H1 (cell line): ENCODE measurements at regions not wholly inside any gene's neighbourhood (a gene's known extent, or its start where the extent isn't known, plus 50 kb on each side); places are given as distances from the start of the nearest gene placed in this dataset.

Source experiments
- CTCF ChIA-PET: fragments of 300-600 bp; sonication (Branson Sonifier 250); formaldehyde crosslinking; loops from one replicate; lab custom pipeline; 2021; ENCODE audit not compliant: partially characterized antibody; lab: Charles Lee
- POLR2A ChIA-PET: fragments of 300-600 bp; sonication (Branson Sonifier 250); formaldehyde crosslinking; loops from one replicate; lab custom pipeline; 2021; ENCODE audit warnings: inconsistent platforms; ENCODE audit not compliant: partially characterized antibody; lab: Charles Lee
- DNase-seq, 2 experiments: peaks; one replicate each; pipeline versions ENCODE4 v3.0.0 to v3.0.0-alpha.2; 2010 to 2022; ENCODE audit warnings: low spot score in 2 of 2, low read depth in 1 of 2, mixed read lengths in 1 of 2
- FAIRE-seq: peaks from 2 replicates; lab custom pipeline; 2011; peaks lifted over from hg19 to GRCh38; lab: Jason Lieb, UNC
- H2AFZ ChIP-seq: 2 replicates; pipeline ENCODE4 v1.8.1; 2012; ENCODE audit warnings: low read length, inconsistent platforms
- H2AK5ac ChIP-seq: 2 replicates; pipeline ENCODE4 v1.6.1; 2013; ENCODE audit warnings: low read depth, low read length
- H2BK120ac ChIP-seq: replicated peaks from 2 replicates; pipeline ENCODE3; 2013; ENCODE audit warnings: low read depth, low read length, inconsistent platforms
- H2BK12ac ChIP-seq: 2 replicates; pipeline ENCODE4 v1.6.1; 2013; ENCODE audit warnings: low read depth, low read length
- H2BK15ac ChIP-seq: 2 replicates; pipeline ENCODE4 v1.6.1; 2013; ENCODE audit warnings: low read length
- H2BK20ac ChIP-seq: 2 replicates; pipeline ENCODE4 v1.6.1; 2013; ENCODE audit warnings: low read length
- H2BK5ac ChIP-seq: 2 replicates; pipeline ENCODE4 v1.6.1; 2013; ENCODE audit warnings: low read depth, low read length
- H3K14ac ChIP-seq: 2 replicates; pipeline ENCODE4 v1.6.1; 2013; ENCODE audit warnings: inconsistent platforms; ENCODE audit not compliant: insufficient read length
- H3K18ac ChIP-seq: 2 replicates; pipeline ENCODE4 v1.6.1; 2013; ENCODE audit warnings: low read length; ENCODE audit errors: extremely low read depth
- H3K23ac ChIP-seq: 2 replicates; pipeline ENCODE4 v1.6.1; 2013; ENCODE audit warnings: inconsistent platforms; ENCODE audit not compliant: insufficient read length
- H3K23me2 ChIP-seq: 2 replicates; pipeline ENCODE4 v1.6.1; 2013; ENCODE audit warnings: low read depth, low read length
- H3K27ac ChIP-seq: 2 replicates; pipeline ENCODE4 v1.6.1; 2011; ENCODE audit warnings: low read depth, low read length, inconsistent platforms
- H3K27me3 ChIP-seq, 4 experiments: replicated peaks in 1 of 4; 1 replicate in 1 of 4; 2 replicates in 3 of 4; pipeline versions ENCODE4 v1.6.1 to v1.8.1; 2011 to 2013; ENCODE audit warnings: low read length in 3 of 4, mild to moderate bottlenecking in 3 of 4, inconsistent platforms in 2 of 4, mixed read lengths in 2 of 4, moderate library complexity in 1 of 4; ENCODE audit not compliant: control insufficient read depth in 3 of 4, insufficient read depth in 3 of 4; ENCODE audit errors: extremely low read depth in 1 of 4
- H3K36me3 ChIP-seq, 4 experiments: 2 replicates each; pipeline versions ENCODE4 v1.6.1 to v1.8.1; 2011 to 2013; ENCODE audit warnings: mild to moderate bottlenecking in 4 of 4, low read length in 3 of 4, moderate library complexity in 2 of 4, control low read depth in 1 of 4, inconsistent platforms in 1 of 4; ENCODE audit not compliant: insufficient read depth in 4 of 4, control insufficient read depth in 2 of 4
- H3K4ac ChIP-seq: replicated peaks from 2 replicates; pipeline ENCODE3; 2013; ENCODE audit warnings: low read length, low read depth, mixed read lengths, inconsistent platforms; ENCODE audit not compliant: insufficient read length
- H3K4me1 ChIP-seq, 4 experiments: replicated peaks in 1 of 4; 1 replicate in 1 of 4; 2 replicates in 3 of 4; pipeline versions ENCODE4 v1.6.1 to v1.8.1; 2011 to 2013; ENCODE audit warnings: low read length in 3 of 4, inconsistent platforms in 2 of 4, mixed read lengths in 1 of 4; ENCODE audit not compliant: insufficient read depth in 4 of 4, control insufficient read depth in 3 of 4
- H3K4me2 ChIP-seq, 2 experiments: 2 replicates each; pipeline versions ENCODE4 v1.6.1 to v1.8.1; 2011 to 2013; ENCODE audit warnings: low read depth in 2 of 2, low read length in 2 of 2, control low read depth in 1 of 2, inconsistent platforms in 1 of 2, mild to moderate bottlenecking in 1 of 2; ENCODE audit not compliant: insufficient read depth in 1 of 2
- H3K4me3 ChIP-seq, 4 experiments: fragments of 200-600, 300-600 bp in 1 of 4; sonication (generic), shearing (Covaris generic), sonication (Bioruptor Twin) in 1 of 4; 2 replicates each; pipeline versions ENCODE4 v1.5.1 to v1.8.1; 2011 to 2016; ENCODE audit warnings: low read length in 4 of 4, low read depth in 3 of 4, control low read depth in 2 of 4, inconsistent platforms in 2 of 4, mild to moderate bottlenecking in 2 of 4, mixed read lengths in 1 of 4, moderate library complexity in 1 of 4; ENCODE audit not compliant: insufficient read depth in 2 of 4; ENCODE audit errors: extremely low read depth in 1 of 4
- H3K56ac ChIP-seq: replicated peaks from 2 replicates; pipeline ENCODE3; 2013; ENCODE audit warnings: low read depth, mild to moderate bottlenecking, mixed read lengths, low read length, inconsistent platforms; ENCODE audit not compliant: insufficient read length
- H3K79me1 ChIP-seq: 2 replicates; pipeline ENCODE4 v1.6.1; 2013; ENCODE audit warnings: low read depth, low read length, control low read depth
- H3K79me2 ChIP-seq, 2 experiments: 2 replicates each; pipeline versions ENCODE4 v1.6.1 to v1.8.1; 2012 to 2013; ENCODE audit warnings: low read length in 2 of 2, mild to moderate bottlenecking in 2 of 2, inconsistent platforms in 1 of 2; ENCODE audit not compliant: insufficient read depth in 2 of 2, control insufficient read depth in 1 of 2
- H3K9ac ChIP-seq, 4 experiments: replicated peaks in 1 of 4; 1 replicate in 1 of 4; 2 replicates in 3 of 4; pipeline versions ENCODE4 v1.6.1 to v1.8.1; 2011 to 2013; ENCODE audit warnings: low read depth in 3 of 4, low read length in 3 of 4, control low read depth in 2 of 4, mild to moderate bottlenecking in 2 of 4, moderate library complexity in 2 of 4, inconsistent platforms in 1 of 4; ENCODE audit errors: extremely low read depth in 1 of 4
- H3K9me3 ChIP-seq, 2 experiments: 2 replicates each; pipeline versions ENCODE4 v1.6.1 to v1.8.1; 2012 to 2013; ENCODE audit warnings: mild to moderate bottlenecking in 2 of 2, moderate library complexity in 2 of 2, control low read depth in 1 of 2, inconsistent platforms in 1 of 2, low read depth in 1 of 2, low read length in 1 of 2, mixed read lengths in 1 of 2; ENCODE audit not compliant: insufficient read depth in 2 of 2
- H4K20me1 ChIP-seq, 2 experiments: replicated peaks in 1 of 2; 2 replicates each; pipeline versions ENCODE3 to v1.8.1; 2011 to 2013; ENCODE audit warnings: inconsistent platforms in 2 of 2, low read length in 2 of 2, mild to moderate bottlenecking in 1 of 2; ENCODE audit not compliant: insufficient read depth in 2 of 2, control insufficient read depth in 1 of 2
- H4K5ac ChIP-seq: 2 replicates; pipeline ENCODE4 v1.6.1; 2013; ENCODE audit warnings: low read length, low read depth, mixed read lengths, inconsistent platforms; ENCODE audit not compliant: insufficient read length
- H4K8ac ChIP-seq: 2 replicates; pipeline ENCODE4 v1.8.0; 2013; ENCODE audit warnings: mild to moderate bottlenecking, moderate library complexity, low read length, inconsistent platforms; ENCODE audit not compliant: insufficient read depth; ENCODE audit errors: extremely low read depth
- H4K91ac ChIP-seq: replicated peaks from 2 replicates; pipeline ENCODE3; 2013; ENCODE audit warnings: low read length, mixed read lengths, inconsistent platforms; ENCODE audit not compliant: insufficient read length
- BACH1 ChIP-seq: IDR thresholded peaks from 2 replicates; pipeline ENCODE4 v1.6.1; 2012; ENCODE audit warnings: low read length, improper control_type of control experiment
- BRCA1 ChIP-seq: IDR thresholded peaks from 2 replicates; pipeline ENCODE4 v1.6.1; 2012; ENCODE audit warnings: low read depth, low read length, improper control_type of control experiment
- CREB1 ChIP-seq: IDR thresholded peaks from 2 replicates; pipeline ENCODE4 v1.6.1; 2012; ENCODE audit warnings: inconsistent platforms
- EZH2 ChIP-seq: fragments of 200-600 bp; sonication (generic); IDR thresholded peaks from 2 replicates; pipeline ENCODE4 v1.7.1; 2012; ENCODE audit warnings: low read depth, mild to moderate bottlenecking, moderate library complexity, low read length, inconsistent platforms; ENCODE audit not compliant: severe bottlenecking
- FOSL1 ChIP-seq: IDR thresholded peaks from 2 replicates; pipeline ENCODE4 v1.6.1; 2011; ENCODE audit warnings: mild to moderate bottlenecking, low read depth, low read length, moderate library complexity; ENCODE audit not compliant: insufficient read depth
- GABPA ChIP-seq: IDR thresholded peaks from 2 replicates; pipeline ENCODE4 v1.6.1; 2011; ENCODE audit warnings: mild to moderate bottlenecking, low read length, moderate library complexity, borderline replicate concordance; ENCODE audit not compliant: insufficient read depth
- GTF2F1 ChIP-seq: IDR thresholded peaks from 2 replicates; pipeline ENCODE4 v1.6.1; 2012; ENCODE audit warnings: low read depth, low read length, improper control_type of control experiment, borderline replicate concordance
- JUND ChIP-seq: IDR thresholded peaks from 2 replicates; pipeline ENCODE4 v1.6.1; 2011; ENCODE audit warnings: mild to moderate bottlenecking, improper control_type of control experiment, low read length
- NANOG ChIP-seq: IDR thresholded peaks from 2 replicates; pipeline ENCODE4 v1.6.1; 2011; ENCODE audit warnings: low read length, low read depth, mild to moderate bottlenecking, inconsistent platforms; ENCODE audit not compliant: insufficient read depth, poor library complexity, severe bottlenecking
- RAD21 ChIP-seq, 2 experiments: IDR thresholded peaks in 1 of 2; conservative IDR thresholded peaks in 1 of 2; 2 replicates each; pipeline ENCODE4 v1.6.1; 2011; ENCODE audit warnings: low read depth in 2 of 2, low read length in 2 of 2, improper control_type of control experiment in 1 of 2, inconsistent platforms in 1 of 2, mild to moderate bottlenecking in 1 of 2, moderate library complexity in 1 of 2
- SAP30 ChIP-seq: fragments of 300-600 bp; sonication (generic); IDR thresholded peaks from 2 replicates; pipeline ENCODE4 v1.7.1; 2012; ENCODE audit warnings: low read length, moderate library complexity, mild to moderate bottlenecking, inconsistent platforms; ENCODE audit not compliant: insufficient read depth, insufficient replicate concordance
- SIN3A ChIP-seq, 2 experiments: IDR thresholded peaks in 1 of 2; conservative IDR thresholded peaks in 1 of 2; 2 replicates each; pipeline ENCODE4 v1.6.1; 2011 to 2012; ENCODE audit warnings: low read length in 2 of 2, improper control_type of control experiment in 1 of 2, low read depth in 1 of 2, mild to moderate bottlenecking in 1 of 2
- SIRT6 ChIP-seq: IDR thresholded peaks from one replicate; pipeline ENCODE4 v1.7.1; 2012; ENCODE audit warnings: low read length, inconsistent platforms
- TBP ChIP-seq: IDR thresholded peaks from 2 replicates; pipeline ENCODE4 v1.6.1; 2011; ENCODE audit warnings: low read depth, low read length, improper control_type of control experiment
- TCF12 ChIP-seq: IDR thresholded peaks from 2 replicates; pipeline ENCODE4 v1.6.1; 2011; ENCODE audit warnings: low read depth, mild to moderate bottlenecking, low read length
- TEAD4 ChIP-seq: IDR thresholded peaks from 2 replicates; pipeline ENCODE4 v1.6.1; 2012; ENCODE audit warnings: low read depth, low read length, inconsistent platforms, mixed read lengths
- WGBS, 2 experiments: shearing (Covaris generic) in 1 of 2; methylation state at CpG; one replicate each; pipeline versions ENCODE4 v1.1.6 to v1.1.7; 2013 to 2015; ENCODE audit warnings: low lambda C conversion rate in 2 of 2, mixed read lengths in 2 of 2, inconsistent platforms in 1 of 2, low coverage in 1 of 2, missing lambda C conversion rate in 1 of 2; ENCODE audit not compliant: insufficient replicate concordance in 2 of 2, insufficient coverage in 1 of 2, insufficient read length in 1 of 2; ENCODE audit errors: extremely low coverage in 1 of 2, missing lambda C conversion rate in 1 of 2; 5-methylcytosine and 5-hydroxymethylcytosine counted together

- no peak overlapping the region for H2BK15ac ChIP-seq
- H3K36me3 ChIP-seq = no peaks in the 10 kb centered on the region
- no peaks in the 10 kb centered on the region for H3K23me2 ChIP-seq
- H3K79me1 ChIP-seq = no peaks in the 10 kb centered on the region
- H3K4ac ChIP-seq = no peak overlapping the region
- no peak overlapping the region for H2BK5ac ChIP-seq
- ChIA-PET CTCF (no interaction called here), POLR2A (no interaction called here)
- H3K23ac ChIP-seq = no peak overlapping the region
- H3K4me1 ChIP-seq = no peaks in the 10 kb centered on the region
- H2BK12ac ChIP-seq = no peak overlapping the region
- FAIRE-seq (no peak), DNase-seq (no peak)
- no peak overlapping the region for H3K4me2 ChIP-seq
- no peak overlapping the region for H3K9ac ChIP-seq
- H3K18ac ChIP-seq = no peak overlapping the region
- no peaks in the 10 kb centered on the region for H3K79me2 ChIP-seq
- H3K27me3 ChIP-seq = no peaks in the 10 kb centered on the region
- no peak overlapping the region for H4K91ac ChIP-seq
- no peak overlapping the region for H3K27ac ChIP-seq
- WGBS, 2 experiments = 88% methylated on average over 1 of the region's 1 CpG; no CpG with 5 or more reads in 1 of the 2 experiments
- H3K14ac ChIP-seq = no peak overlapping the region
- no peak overlapping the region for H2AK5ac ChIP-seq
- H3K9me3 ChIP-seq = no peaks in the 10 kb centered on the region
- H2BK20ac ChIP-seq = no peak overlapping the region
- H4K8ac ChIP-seq = no peak overlapping the region
- H3K56ac ChIP-seq = no peak overlapping the region
- H4K5ac ChIP-seq = no peak overlapping the region
- H4K20me1 ChIP-seq = no peaks in the 10 kb centered on the region
- peak overlapping the region; percentile 31; the same call in 1 of the 2 replicates for H2AFZ ChIP-seq
- H3K4me3 ChIP-seq = no peak overlapping the region
- no peak overlapping the region for H2BK120ac ChIP-seq
- TF ChIP-seq SIN3A (conservative IDR thresholded peaks at IDR 0.05 in 1 of 2, IDR thresholded peaks at IDR 0.05 in 1 of 2; ENCODE audit: low read depth in 1 of 2, low read length in 2 of 2) (no peak), TEAD4 (no peak), BRCA1 (no peak), TCF12 (no peak), SAP30 (no peak), BACH1 (no peak), FOSL1 (no peak), NANOG (no peak), GABPA (no peak), TBP (no peak), SIRT6 (no peak), CREB1 (no peak), RAD21 (IDR thresholded peaks at IDR 0.05 in 1 of 2, conservative IDR thresholded peaks at IDR 0.05 in 1 of 2; ENCODE audit: low read depth in 2 of 2, low read length in 2 of 2) (no peak), GTF2F1 (no peak), EZH2 (no peak), JUND (no peak)
Observed at GRCh38 chr18:64614446-64614845, 465.6 kb upstream of the LINC00305 start.
